ENCODE measurements at regions not wholly inside any gene's neighbourhood (a gene's known extent, or its start where the extent isn't known, plus 50 kb on each side); places are given as distances from the start of the nearest gene placed in this dataset.
"Not testable (repeated sequence)": the region's sequence is repeated elsewhere in the genome, so short reads cannot be mapped to it uniquely, and the experiment has no call there.

- H3K4me3 ChIP-seq (ENCODE audit: low read length) = no peak overlapping the region
- no peak for DNase-seq (ENCODE audit: low read depth)
- no peak for TF ChIP-seq CTCF (conservative IDR thresholded peaks at IDR 0.05; ENCODE audit: low read length)
Measured at GRCh38 chr2:145394181-145394580, 874.3 kb upstream of the ZEB2 start.

GRCh38 chr2:145386973-145387372, 867.1 kb upstream of the ZEB2 start:
- DNase-seq (ENCODE audit: low read depth) = no peak
- TF ChIP-seq CTCF (conservative IDR thresholded peaks at IDR 0.05; ENCODE audit: low read length) = no peak
- H3K4me3 ChIP-seq (ENCODE audit: low read length) = no peak overlapping the region

GRCh38 chr2:145383961-145384360, 864.0 kb upstream of the ZEB2 start:
- no peak for TF ChIP-seq CTCF (conservative IDR thresholded peaks at IDR 0.05; ENCODE audit: low read length)
- no peak overlapping the region for H3K4me3 ChIP-seq (ENCODE audit: low read length)
- no peak for DNase-seq (ENCODE audit: low read depth)

GRCh38 chr2:145380436-145381017, 860.6 kb upstream of the ZEB2 start:
- H3K4me3 ChIP-seq (ENCODE audit: low read length) = no peak overlapping the region
- DNase-seq (ENCODE audit: low read depth) = peak; percentile 88
- no peak for TF ChIP-seq CTCF (conservative IDR thresholded peaks at IDR 0.05; ENCODE audit: low read length)

- no peak for DNase-seq (ENCODE audit: low read depth)
- TF ChIP-seq CTCF (conservative IDR thresholded peaks at IDR 0.05; ENCODE audit: low read length) = no peak
- H3K4me3 ChIP-seq (ENCODE audit: low read length) = no peak overlapping the region
Measured at GRCh38 chr2:145379934-145380333, 860.0 kb upstream of the ZEB2 start.

GRCh38 chr2:145374165-145374564, 854.2 kb upstream of the ZEB2 start:
- no peak for DNase-seq (ENCODE audit: low read depth)
- no peak overlapping the region for H3K4me3 ChIP-seq (ENCODE audit: low read length)
- TF ChIP-seq CTCF (conservative IDR thresholded peaks at IDR 0.05; ENCODE audit: low read length) = no peak

GRCh38 chr2:145367334-145367733, 847.4 kb upstream of the ZEB2 start:
- not testable (repeated sequence) for DNase-seq (ENCODE audit: low read depth); H3K4me3 ChIP-seq (ENCODE audit: low read length)

GRCh38 chr2:145366341-145366740, 846.4 kb upstream of the ZEB2 start:
- no peak overlapping the region for H3K4me3 ChIP-seq (ENCODE audit: low read length)
- DNase-seq (ENCODE audit: low read depth) = no peak
- TF ChIP-seq CTCF (conservative IDR thresholded peaks at IDR 0.05; ENCODE audit: low read length) = no peak
